Activated T-helper 17 cell treated with anti-CD3 and anti-CD28 coated beads, Interleukin-2, amount 50 U/mL, for 72 hours (primary cell): ENCODE measurements at regions not wholly inside any gene's neighbourhood (a gene's known extent, or its start where the extent isn't known, plus 50 kb on each side); places are given as distances from the start of the nearest gene placed in this dataset.

Source experiments
- ATAC-seq: fragments of 150-1000 bp; cut with Tn5 transposase; replicated peaks from 2 replicates; pipeline ENCODE4 v1.10.0; 2021; ENCODE audit warnings: mild to moderate bottlenecking, moderate library complexity
- H3K27ac Mint-ChIP-seq: one replicate; pipeline ENCODE4 v1.8.0; 2022; ENCODE audit warnings: mixed read lengths
- H3K27me3 Mint-ChIP-seq: one replicate; pipeline ENCODE4 v1.8.0; 2022; ENCODE audit warnings: mixed read lengths
- H3K36me3 Mint-ChIP-seq: one replicate; pipeline ENCODE4 v1.8.0; 2022; ENCODE audit warnings: low read depth, mild to moderate bottlenecking, mixed read lengths
- H3K4me1 Mint-ChIP-seq: one replicate; pipeline ENCODE4 v1.8.0; 2022; ENCODE audit warnings: mixed read lengths
- H3K4me3 Mint-ChIP-seq: one replicate; pipeline ENCODE4 v1.8.0; 2022; ENCODE audit warnings: mild to moderate bottlenecking, mixed read lengths
- H3K9me3 Mint-ChIP-seq: one replicate; pipeline ENCODE4 v1.8.0; 2022; ENCODE audit warnings: mixed read lengths

- no peaks in the 10 kb centered on the region for H3K9me3 Mint-ChIP-seq
- no peaks in the 10 kb centered on the region for H3K36me3 Mint-ChIP-seq
- H3K27me3 Mint-ChIP-seq = no peaks in the 10 kb centered on the region
- ATAC-seq = no peak
- H3K27ac Mint-ChIP-seq = no peak overlapping the region
- no peaks in the 10 kb centered on the region for H3K4me1 Mint-ChIP-seq
- no peak overlapping the region for H3K4me3 Mint-ChIP-seq
Observed at GRCh38 chr9:79868567-79869189, 296.9 kb downstream of the TLE4 start.

- no peak for ATAC-seq
- Mint-ChIP-seq H3K4me3 (no peak overlapping the region), H3K4me1 (no peaks in the 10 kb centered on the region), H3K27me3 (no peaks in the 10 kb centered on the region), H3K9me3 (peaks cover 4% of the 10 kb centered on the region), H3K36me3 (no peaks in the 10 kb centered on the region), H3K27ac (no peak overlapping the region)
Observed at GRCh38 chr9:79862921-79863890, 291.4 kb downstream of the TLE4 start.

- H3K27me3 Mint-ChIP-seq = no peaks in the 10 kb centered on the region
- no peaks in the 10 kb centered on the region for H3K36me3 Mint-ChIP-seq
- H3K27ac Mint-ChIP-seq = no peak overlapping the region
- no peaks in the 10 kb centered on the region for H3K4me1 Mint-ChIP-seq
- H3K4me3 Mint-ChIP-seq = peak overlapping the region; percentile 63
- ATAC-seq = peak; percentile 83
- H3K9me3 Mint-ChIP-seq = peaks cover 4% of the 10 kb centered on the region
Observed at GRCh38 chr9:79858508-79858907, 286.7 kb downstream of the TLE4 start.

GRCh38 chr9:79857188-79857587 lies 285.4 kb downstream of the TLE4 start:
- H3K36me3 Mint-ChIP-seq = no peaks in the 10 kb centered on the region
- ATAC-seq = no peak
- H3K27me3 Mint-ChIP-seq = no peaks in the 10 kb centered on the region
- no peak overlapping the region for H3K27ac Mint-ChIP-seq
- H3K4me3 Mint-ChIP-seq = no peak overlapping the region
- no peaks in the 10 kb centered on the region for H3K4me1 Mint-ChIP-seq
- H3K9me3 Mint-ChIP-seq = peaks cover 4% of the 10 kb centered on the region

GRCh38 chr9:79847074-79847473 lies 275.3 kb downstream of the TLE4 start:
- Mint-ChIP-seq H3K4me1 (no peaks in the 10 kb centered on the region), H3K27ac (no peak overlapping the region), H3K27me3 (peaks cover 3% of the 10 kb centered on the region), H3K4me3 (no peak overlapping the region), H3K36me3 (no peaks in the 10 kb centered on the region), H3K9me3 (peaks cover 13% of the 10 kb centered on the region)
- ATAC-seq = no peak

- Mint-ChIP-seq H3K9me3 (no peaks in the 10 kb centered on the region), H3K27ac (no peak overlapping the region), H3K4me1 (no peaks in the 10 kb centered on the region), H3K4me3 (no peak overlapping the region), H3K27me3 (no peaks in the 10 kb centered on the region), H3K36me3 (no peaks in the 10 kb centered on the region)
- ATAC-seq = no peak
Observed at GRCh38 chr9:79829566-79830302, 258.0 kb downstream of the TLE4 start.

GRCh38 chr9:79824265-79824664 lies 252.5 kb downstream of the TLE4 start:
- ATAC-seq = no peak
- no peak overlapping the region for H3K27ac Mint-ChIP-seq

GRCh38 chr9:79817438-79818004 lies 245.8 kb downstream of the TLE4 start:
- peaks cover 13% of the 10 kb centered on the region for H3K4me1 Mint-ChIP-seq
- H3K9me3 Mint-ChIP-seq = no peaks in the 10 kb centered on the region
- peaks cover 13% of the 10 kb centered on the region for H3K27me3 Mint-ChIP-seq
- ATAC-seq = peak; percentile 88
- H3K27ac Mint-ChIP-seq = no peak overlapping the region
- H3K36me3 Mint-ChIP-seq = no peaks in the 10 kb centered on the region
- H3K4me3 Mint-ChIP-seq = no peak overlapping the region

More at GRCh38 chr9:79824265-79824664, 252.5 kb downstream of the TLE4 start:
- Mint-ChIP-seq H3K4me3 (no peak overlapping the region), H3K4me1 (peaks cover 10% of the 10 kb centered on the region), H3K36me3 (no peaks in the 10 kb centered on the region), H3K9me3 (no peaks in the 10 kb centered on the region), H3K27me3 (peaks cover 21% of the 10 kb centered on the region)

GRCh38 chr9:79813258-79813638 lies 241.5 kb downstream of the TLE4 start:
- peaks cover 15% of the 10 kb centered on the region for H3K4me1 Mint-ChIP-seq
- H3K36me3 Mint-ChIP-seq = no peaks in the 10 kb centered on the region
- peaks cover 3% of the 10 kb centered on the region for H3K27me3 Mint-ChIP-seq
- peak overlapping the region; percentile 31 for H3K27ac Mint-ChIP-seq
- no peaks in the 10 kb centered on the region for H3K9me3 Mint-ChIP-seq
- peak overlapping the region; percentile 66 for H3K4me3 Mint-ChIP-seq
- ATAC-seq = no peak

- peaks cover 14% of the 10 kb centered on the region for H3K4me1 Mint-ChIP-seq
- no peaks in the 10 kb centered on the region for H3K9me3 Mint-ChIP-seq
- peak overlapping the region; percentile 66 for H3K4me3 Mint-ChIP-seq
- H3K27me3 Mint-ChIP-seq = peaks cover 3% of the 10 kb centered on the region
- peak overlapping the region; percentile 31 for H3K27ac Mint-ChIP-seq
- ATAC-seq = peak; percentile 73
- H3K36me3 Mint-ChIP-seq = no peaks in the 10 kb centered on the region
Observed at GRCh38 chr9:79812507-79813257, 240.9 kb downstream of the TLE4 start.

GRCh38 chr9:79812099-79812498 lies 240.3 kb downstream of the TLE4 start:
- H3K4me1 Mint-ChIP-seq = peaks cover 10% of the 10 kb centered on the region
- H3K9me3 Mint-ChIP-seq = no peaks in the 10 kb centered on the region
- H3K4me3 Mint-ChIP-seq = peak overlapping the region; percentile 66
- no peaks in the 10 kb centered on the region for H3K36me3 Mint-ChIP-seq
- peak; percentile 23 for ATAC-seq
- peak overlapping the region; percentile 31 for H3K27ac Mint-ChIP-seq
- peaks cover 3% of the 10 kb centered on the region for H3K27me3 Mint-ChIP-seq

GRCh38 chr9:79809931-79810330 lies 238.2 kb downstream of the TLE4 start:
- H3K27me3 Mint-ChIP-seq = no peaks in the 10 kb centered on the region
- peaks cover 10% of the 10 kb centered on the region for H3K4me1 Mint-ChIP-seq
- no peak overlapping the region for H3K27ac Mint-ChIP-seq
- ATAC-seq = no peak
- H3K9me3 Mint-ChIP-seq = no peaks in the 10 kb centered on the region
- no peaks in the 10 kb centered on the region for H3K36me3 Mint-ChIP-seq
- no peak overlapping the region for H3K4me3 Mint-ChIP-seq

- Mint-ChIP-seq H3K27me3 (no peaks in the 10 kb centered on the region), H3K4me1 (peaks cover 10% of the 10 kb centered on the region), H3K36me3 (no peaks in the 10 kb centered on the region), H3K4me3 (no peak overlapping the region), H3K9me3 (no peaks in the 10 kb centered on the region), H3K27ac (no peak overlapping the region)
- no peak for ATAC-seq
Observed at GRCh38 chr9:79809316-79809876, 237.6 kb downstream of the TLE4 start.
